H1 (cell line): ENCODE measurements at regions not wholly inside any gene's neighbourhood (a gene's known extent, or its start where the extent isn't known, plus 50 kb on each side); places are given as distances from the start of the nearest gene placed in this dataset.

Experiments used
- CTCF ChIA-PET: fragments of 300-600 bp; sonication (Branson Sonifier 250); formaldehyde crosslinking; loops from one replicate; lab custom pipeline; 2021; ENCODE audit not compliant: partially characterized antibody; lab: Charles Lee
- POLR2A ChIA-PET: fragments of 300-600 bp; sonication (Branson Sonifier 250); formaldehyde crosslinking; loops from one replicate; lab custom pipeline; 2021; ENCODE audit warnings: inconsistent platforms; ENCODE audit not compliant: partially characterized antibody; lab: Charles Lee
- DNase-seq, 2 experiments: peaks; one replicate each; pipeline versions ENCODE4 v3.0.0 to v3.0.0-alpha.2; 2010 to 2022; ENCODE audit warnings: low spot score in 2 of 2, low read depth in 1 of 2, mixed read lengths in 1 of 2
- FAIRE-seq: peaks from 2 replicates; lab custom pipeline; 2011; peaks lifted over from hg19 to GRCh38; lab: Jason Lieb, UNC
- H2AFZ ChIP-seq: 2 replicates; pipeline ENCODE4 v1.8.1; 2012; ENCODE audit warnings: low read length, inconsistent platforms
- H2AK5ac ChIP-seq: 2 replicates; pipeline ENCODE4 v1.6.1; 2013; ENCODE audit warnings: low read depth, low read length
- H2BK120ac ChIP-seq: replicated peaks from 2 replicates; pipeline ENCODE3; 2013; ENCODE audit warnings: low read depth, low read length, inconsistent platforms
- H2BK12ac ChIP-seq: 2 replicates; pipeline ENCODE4 v1.6.1; 2013; ENCODE audit warnings: low read depth, low read length
- H2BK15ac ChIP-seq: 2 replicates; pipeline ENCODE4 v1.6.1; 2013; ENCODE audit warnings: low read length
- H2BK20ac ChIP-seq: 2 replicates; pipeline ENCODE4 v1.6.1; 2013; ENCODE audit warnings: low read length
- H2BK5ac ChIP-seq: 2 replicates; pipeline ENCODE4 v1.6.1; 2013; ENCODE audit warnings: low read depth, low read length
- H3K14ac ChIP-seq: 2 replicates; pipeline ENCODE4 v1.6.1; 2013; ENCODE audit warnings: inconsistent platforms; ENCODE audit not compliant: insufficient read length
- H3K18ac ChIP-seq: 2 replicates; pipeline ENCODE4 v1.6.1; 2013; ENCODE audit warnings: low read length; ENCODE audit errors: extremely low read depth
- H3K23ac ChIP-seq: 2 replicates; pipeline ENCODE4 v1.6.1; 2013; ENCODE audit warnings: inconsistent platforms; ENCODE audit not compliant: insufficient read length
- H3K23me2 ChIP-seq: 2 replicates; pipeline ENCODE4 v1.6.1; 2013; ENCODE audit warnings: low read depth, low read length
- H3K27ac ChIP-seq: 2 replicates; pipeline ENCODE4 v1.6.1; 2011; ENCODE audit warnings: low read depth, low read length, inconsistent platforms
- H3K27me3 ChIP-seq, 4 experiments: replicated peaks in 1 of 4; 1 replicate in 1 of 4; 2 replicates in 3 of 4; pipeline versions ENCODE4 v1.6.1 to v1.8.1; 2011 to 2013; ENCODE audit warnings: low read length in 3 of 4, mild to moderate bottlenecking in 3 of 4, inconsistent platforms in 2 of 4, mixed read lengths in 2 of 4, moderate library complexity in 1 of 4; ENCODE audit not compliant: control insufficient read depth in 3 of 4, insufficient read depth in 3 of 4; ENCODE audit errors: extremely low read depth in 1 of 4
- H3K36me3 ChIP-seq, 4 experiments: 2 replicates each; pipeline versions ENCODE4 v1.6.1 to v1.8.1; 2011 to 2013; ENCODE audit warnings: mild to moderate bottlenecking in 4 of 4, low read length in 3 of 4, moderate library complexity in 2 of 4, control low read depth in 1 of 4, inconsistent platforms in 1 of 4; ENCODE audit not compliant: insufficient read depth in 4 of 4, control insufficient read depth in 2 of 4
- H3K4ac ChIP-seq: replicated peaks from 2 replicates; pipeline ENCODE3; 2013; ENCODE audit warnings: low read length, low read depth, mixed read lengths, inconsistent platforms; ENCODE audit not compliant: insufficient read length
- H3K4me1 ChIP-seq, 4 experiments: replicated peaks in 1 of 4; 1 replicate in 1 of 4; 2 replicates in 3 of 4; pipeline versions ENCODE4 v1.6.1 to v1.8.1; 2011 to 2013; ENCODE audit warnings: low read length in 3 of 4, inconsistent platforms in 2 of 4, mixed read lengths in 1 of 4; ENCODE audit not compliant: insufficient read depth in 4 of 4, control insufficient read depth in 3 of 4
- H3K4me2 ChIP-seq, 2 experiments: 2 replicates each; pipeline versions ENCODE4 v1.6.1 to v1.8.1; 2011 to 2013; ENCODE audit warnings: low read depth in 2 of 2, low read length in 2 of 2, control low read depth in 1 of 2, inconsistent platforms in 1 of 2, mild to moderate bottlenecking in 1 of 2; ENCODE audit not compliant: insufficient read depth in 1 of 2
- H3K4me3 ChIP-seq, 4 experiments: fragments of 200-600, 300-600 bp in 1 of 4; sonication (generic), shearing (Covaris generic), sonication (Bioruptor Twin) in 1 of 4; 2 replicates each; pipeline versions ENCODE4 v1.5.1 to v1.8.1; 2011 to 2016; ENCODE audit warnings: low read length in 4 of 4, low read depth in 3 of 4, control low read depth in 2 of 4, inconsistent platforms in 2 of 4, mild to moderate bottlenecking in 2 of 4, mixed read lengths in 1 of 4, moderate library complexity in 1 of 4; ENCODE audit not compliant: insufficient read depth in 2 of 4; ENCODE audit errors: extremely low read depth in 1 of 4
- H3K56ac ChIP-seq: replicated peaks from 2 replicates; pipeline ENCODE3; 2013; ENCODE audit warnings: low read depth, mild to moderate bottlenecking, mixed read lengths, low read length, inconsistent platforms; ENCODE audit not compliant: insufficient read length
- H3K79me1 ChIP-seq: 2 replicates; pipeline ENCODE4 v1.6.1; 2013; ENCODE audit warnings: low read depth, low read length, control low read depth
- H3K79me2 ChIP-seq, 2 experiments: 2 replicates each; pipeline versions ENCODE4 v1.6.1 to v1.8.1; 2012 to 2013; ENCODE audit warnings: low read length in 2 of 2, mild to moderate bottlenecking in 2 of 2, inconsistent platforms in 1 of 2; ENCODE audit not compliant: insufficient read depth in 2 of 2, control insufficient read depth in 1 of 2
- H3K9ac ChIP-seq, 4 experiments: replicated peaks in 1 of 4; 1 replicate in 1 of 4; 2 replicates in 3 of 4; pipeline versions ENCODE4 v1.6.1 to v1.8.1; 2011 to 2013; ENCODE audit warnings: low read depth in 3 of 4, low read length in 3 of 4, control low read depth in 2 of 4, mild to moderate bottlenecking in 2 of 4, moderate library complexity in 2 of 4, inconsistent platforms in 1 of 4; ENCODE audit errors: extremely low read depth in 1 of 4
- H3K9me3 ChIP-seq, 2 experiments: 2 replicates each; pipeline versions ENCODE4 v1.6.1 to v1.8.1; 2012 to 2013; ENCODE audit warnings: mild to moderate bottlenecking in 2 of 2, moderate library complexity in 2 of 2, control low read depth in 1 of 2, inconsistent platforms in 1 of 2, low read depth in 1 of 2, low read length in 1 of 2, mixed read lengths in 1 of 2; ENCODE audit not compliant: insufficient read depth in 2 of 2
- H4K20me1 ChIP-seq, 2 experiments: replicated peaks in 1 of 2; 2 replicates each; pipeline versions ENCODE3 to v1.8.1; 2011 to 2013; ENCODE audit warnings: inconsistent platforms in 2 of 2, low read length in 2 of 2, mild to moderate bottlenecking in 1 of 2; ENCODE audit not compliant: insufficient read depth in 2 of 2, control insufficient read depth in 1 of 2
- H4K5ac ChIP-seq: 2 replicates; pipeline ENCODE4 v1.6.1; 2013; ENCODE audit warnings: low read length, low read depth, mixed read lengths, inconsistent platforms; ENCODE audit not compliant: insufficient read length
- H4K8ac ChIP-seq: 2 replicates; pipeline ENCODE4 v1.8.0; 2013; ENCODE audit warnings: mild to moderate bottlenecking, moderate library complexity, low read length, inconsistent platforms; ENCODE audit not compliant: insufficient read depth; ENCODE audit errors: extremely low read depth
- H4K91ac ChIP-seq: replicated peaks from 2 replicates; pipeline ENCODE3; 2013; ENCODE audit warnings: low read length, mixed read lengths, inconsistent platforms; ENCODE audit not compliant: insufficient read length
- ASH2L ChIP-seq: fragments of 200-600, 300-600 bp; sonication (generic); IDR thresholded peaks from one replicate; pipeline ENCODE4 v1.7.1; 2017; ENCODE audit warnings: low read length
- CHD1 ChIP-seq: IDR thresholded peaks from 2 replicates; pipeline ENCODE4 v1.6.1; 2012; ENCODE audit warnings: low read depth, low read length, improper control_type of control experiment
- EGR1 ChIP-seq: IDR thresholded peaks from 2 replicates; pipeline ENCODE4 v1.6.1; 2011; ENCODE audit warnings: low read depth, low read length, borderline replicate concordance
- HDAC2 ChIP-seq, 2 experiments: fragments of 300-600 bp in 1 of 2; sonication (generic) in 1 of 2; IDR thresholded peaks; 2 replicates each; pipeline ENCODE4 v1.6.1; 2011 to 2012; ENCODE audit warnings: low read depth in 2 of 2, low read length in 2 of 2, mild to moderate bottlenecking in 2 of 2, moderate library complexity in 2 of 2, borderline replicate concordance in 1 of 2, inconsistent platforms in 1 of 2
- JUND ChIP-seq: IDR thresholded peaks from 2 replicates; pipeline ENCODE4 v1.6.1; 2011; ENCODE audit warnings: mild to moderate bottlenecking, improper control_type of control experiment, low read length
- MAFK ChIP-seq: IDR thresholded peaks from 2 replicates; pipeline ENCODE4 v1.6.1; 2012; ENCODE audit warnings: low read depth, mild to moderate bottlenecking, improper control_type of control experiment, low read length
- POLR2A ChIP-seq, 2 experiments: IDR thresholded peaks; 1 replicate in 1 of 2; 2 replicates in 1 of 2; pipeline ENCODE4 v1.6.1; 2011; ENCODE audit warnings: low read depth in 2 of 2, low read length in 2 of 2, mild to moderate bottlenecking in 2 of 2; ENCODE audit errors: control extremely low read depth in 1 of 2
- RXRA ChIP-seq: IDR thresholded peaks from 2 replicates; pipeline ENCODE4 v1.6.1; 2011; ENCODE audit warnings: low read depth, mild to moderate bottlenecking, low read length, moderate library complexity; ENCODE audit not compliant: insufficient read depth
- SP4 ChIP-seq: IDR thresholded peaks from 2 replicates; pipeline ENCODE4 v1.6.1; 2012; ENCODE audit warnings: low read length, inconsistent platforms
- WGBS, 2 experiments: shearing (Covaris generic) in 1 of 2; methylation state at CpG; one replicate each; pipeline versions ENCODE4 v1.1.6 to v1.1.7; 2013 to 2015; ENCODE audit warnings: low lambda C conversion rate in 2 of 2, mixed read lengths in 2 of 2, inconsistent platforms in 1 of 2, low coverage in 1 of 2, missing lambda C conversion rate in 1 of 2; ENCODE audit not compliant: insufficient replicate concordance in 2 of 2, insufficient coverage in 1 of 2, insufficient read length in 1 of 2; ENCODE audit errors: extremely low coverage in 1 of 2, missing lambda C conversion rate in 1 of 2; 5-methylcytosine and 5-hydroxymethylcytosine counted together
- TF ChIP-seq, protein P1 (sequence below): IDR thresholded peaks from 2 replicates; pipeline ENCODE4 v1.6.1; 2011; ENCODE audit warnings: low read length, improper control_type of control experiment
- TF ChIP-seq, protein P2 (sequence below), 3 experiments: IDR thresholded peaks; 1 replicate in 2 of 3; 2 replicates in 1 of 3; pipeline versions ENCODE4 v1.5.1 to v1.6.1; 2011; ENCODE audit warnings: low read length in 3 of 3, mild to moderate bottlenecking in 3 of 3, inconsistent platforms in 2 of 3, low read depth in 1 of 3, moderate library complexity in 1 of 3; ENCODE audit not compliant: insufficient read depth in 1 of 3; ENCODE audit errors: control extremely low read depth in 1 of 3

DNA sequence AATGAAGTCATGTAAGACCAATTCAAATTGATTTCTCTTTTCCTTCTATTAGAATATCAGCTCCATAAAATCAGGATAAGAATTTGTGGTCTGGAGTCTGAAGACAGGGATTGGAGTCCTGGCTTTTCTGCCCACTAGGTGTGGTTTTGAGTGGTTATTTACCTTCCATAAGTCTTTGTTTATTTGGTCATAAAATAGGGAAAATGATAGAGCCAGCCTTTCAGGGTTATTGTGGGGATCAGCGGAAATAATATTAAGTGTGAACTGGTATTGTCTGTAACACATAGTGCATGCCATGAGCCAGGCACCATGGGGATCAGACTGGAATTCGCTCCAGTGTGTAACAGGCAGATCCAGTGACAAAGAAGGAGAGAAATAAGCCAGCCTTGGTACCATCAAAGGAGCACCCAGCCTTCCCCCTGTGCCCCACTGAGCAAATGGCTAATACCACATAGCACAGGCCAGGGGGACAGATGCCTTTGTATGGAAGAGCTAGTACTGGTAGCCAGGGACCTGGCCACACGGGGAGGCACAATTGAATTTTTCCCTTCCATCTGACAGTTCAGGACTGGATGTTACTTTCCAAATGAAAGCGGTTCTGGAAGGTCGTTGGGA lies 509.7 kb upstream of the PODXL start:
- DNase-seq (no peak), FAIRE-seq (no peak)
- no peaks in the 10 kb centered on the region for H3K36me3 ChIP-seq
- H3K4me3 ChIP-seq: no peak overlapping the region
- H2BK5ac ChIP-seq: no peak overlapping the region
- H2BK15ac ChIP-seq: no peak overlapping the region
- H4K8ac ChIP-seq: no peak overlapping the region
- no peaks in the 10 kb centered on the region for H3K79me2 ChIP-seq
- H3K4me2 ChIP-seq: no peak overlapping the region
- H3K23me2 ChIP-seq: no peaks in the 10 kb centered on the region; the same call in 1 of the 2 replicates
- POLR2A ChIA-PET: no interaction called here
- H3K27ac ChIP-seq: no peak overlapping the region
- H3K56ac ChIP-seq: no peak overlapping the region
- H3K18ac ChIP-seq: no peak overlapping the region
- no peaks in the 10 kb centered on the region for H3K9me3 ChIP-seq
- H3K14ac ChIP-seq: no peak overlapping the region
- H3K4ac ChIP-seq: no peak overlapping the region
- H3K79me1 ChIP-seq: no peaks in the 10 kb centered on the region
- H4K5ac ChIP-seq: no peak overlapping the region
- no peak overlapping the region for H2AK5ac ChIP-seq
- H2BK20ac ChIP-seq: no peak overlapping the region
- H2BK12ac ChIP-seq: no peak overlapping the region
- no peak overlapping the region for H2BK120ac ChIP-seq
- CTCF ChIA-PET: interaction anchor here (0.6 to 1.4 kb wide), 4 partner anchors 8 to 374 kb away, joined by 3 read pairs; no protein-coding TSS in a partner anchor
- H4K20me1 ChIP-seq: no peaks in the 10 kb centered on the region
- H2AFZ ChIP-seq: no peak overlapping the region
- H3K23ac ChIP-seq: no peak overlapping the region
- no peaks in the 10 kb centered on the region; a peak in 1 of 7 replicates for H3K27me3 ChIP-seq
- H3K9ac ChIP-seq: no peak overlapping the region
- WGBS, 2 experiments: 83% methylated on average over 5 of the region's 5 CpGs; no CpG with 5 or more reads in 1 of the 2 experiments
- no peaks in the 10 kb centered on the region; a peak in 1 of 7 replicates for H3K4me1 ChIP-seq
- no peak overlapping the region for H4K91ac ChIP-seq
- TF ChIP-seq, protein P1, sequence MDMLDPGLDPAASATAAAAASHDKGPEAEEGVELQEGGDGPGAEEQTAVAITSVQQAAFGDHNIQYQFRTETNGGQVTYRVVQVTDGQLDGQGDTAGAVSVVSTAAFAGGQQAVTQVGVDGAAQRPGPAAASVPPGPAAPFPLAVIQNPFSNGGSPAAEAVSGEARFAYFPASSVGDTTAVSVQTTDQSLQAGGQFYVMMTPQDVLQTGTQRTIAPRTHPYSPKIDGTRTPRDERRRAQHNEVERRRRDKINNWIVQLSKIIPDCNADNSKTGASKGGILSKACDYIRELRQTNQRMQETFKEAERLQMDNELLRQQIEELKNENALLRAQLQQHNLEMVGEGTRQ: no peak
- TF ChIP-seq EGR1 (no peak), CHD1 (no peak), POLR2A (IDR thresholded peaks at IDR 0.05; ENCODE audit: control extremely low read depth in 1 of 2, low read depth in 2 of 2, low read length in 2 of 2) (no peak), RXRA (no peak), JUND (no peak), SP4 (no peak), HDAC2 (IDR thresholded peaks at IDR 0.05; ENCODE audit: borderline replicate concordance in 1 of 2, low read depth in 2 of 2, low read length in 2 of 2) (no peak), MAFK (no peak), ASH2L (no peak)
- TF ChIP-seq, protein P2, sequence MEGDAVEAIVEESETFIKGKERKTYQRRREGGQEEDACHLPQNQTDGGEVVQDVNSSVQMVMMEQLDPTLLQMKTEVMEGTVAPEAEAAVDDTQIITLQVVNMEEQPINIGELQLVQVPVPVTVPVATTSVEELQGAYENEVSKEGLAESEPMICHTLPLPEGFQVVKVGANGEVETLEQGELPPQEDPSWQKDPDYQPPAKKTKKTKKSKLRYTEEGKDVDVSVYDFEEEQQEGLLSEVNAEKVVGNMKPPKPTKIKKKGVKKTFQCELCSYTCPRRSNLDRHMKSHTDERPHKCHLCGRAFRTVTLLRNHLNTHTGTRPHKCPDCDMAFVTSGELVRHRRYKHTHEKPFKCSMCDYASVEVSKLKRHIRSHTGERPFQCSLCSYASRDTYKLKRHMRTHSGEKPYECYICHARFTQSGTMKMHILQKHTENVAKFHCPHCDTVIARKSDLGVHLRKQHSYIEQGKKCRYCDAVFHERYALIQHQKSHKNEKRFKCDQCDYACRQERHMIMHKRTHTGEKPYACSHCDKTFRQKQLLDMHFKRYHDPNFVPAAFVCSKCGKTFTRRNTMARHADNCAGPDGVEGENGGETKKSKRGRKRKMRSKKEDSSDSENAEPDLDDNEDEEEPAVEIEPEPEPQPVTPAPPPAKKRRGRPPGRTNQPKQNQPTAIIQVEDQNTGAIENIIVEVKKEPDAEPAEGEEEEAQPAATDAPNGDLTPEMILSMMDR (IDR thresholded peaks at IDR 0.05; ENCODE audit: control extremely low read depth in 1 of 3, insufficient read depth in 1 of 3, low read depth in 1 of 3, low read length in 3 of 3): no peak
